ENCODE measurements at regions not wholly inside any gene's neighbourhood (a gene's known extent, or its start where the extent isn't known, plus 50 kb on each side); places are given as distances from the start of the nearest gene placed in this dataset.

DNA sequence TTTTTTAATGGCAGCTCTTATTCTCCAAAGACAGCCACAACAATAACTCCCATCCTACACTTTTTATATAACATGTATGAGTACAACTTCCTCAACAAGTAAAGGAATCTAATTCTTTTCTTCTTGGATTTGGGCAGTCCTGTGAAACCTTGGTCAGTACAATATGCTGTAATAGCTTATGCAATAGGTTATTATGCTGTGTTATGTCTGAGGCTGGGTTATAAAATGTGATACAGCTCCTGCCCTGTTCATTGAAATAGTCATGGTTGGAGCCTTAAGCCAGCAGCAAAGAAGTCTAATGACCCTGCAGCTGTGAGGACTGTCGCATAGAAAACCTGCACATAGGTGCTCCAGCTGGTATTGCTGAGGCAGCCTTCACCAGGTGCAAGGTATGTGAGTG lies 215.8 kb upstream of the RASGEF1B start:
- TF ChIP-seq, protein P1, sequence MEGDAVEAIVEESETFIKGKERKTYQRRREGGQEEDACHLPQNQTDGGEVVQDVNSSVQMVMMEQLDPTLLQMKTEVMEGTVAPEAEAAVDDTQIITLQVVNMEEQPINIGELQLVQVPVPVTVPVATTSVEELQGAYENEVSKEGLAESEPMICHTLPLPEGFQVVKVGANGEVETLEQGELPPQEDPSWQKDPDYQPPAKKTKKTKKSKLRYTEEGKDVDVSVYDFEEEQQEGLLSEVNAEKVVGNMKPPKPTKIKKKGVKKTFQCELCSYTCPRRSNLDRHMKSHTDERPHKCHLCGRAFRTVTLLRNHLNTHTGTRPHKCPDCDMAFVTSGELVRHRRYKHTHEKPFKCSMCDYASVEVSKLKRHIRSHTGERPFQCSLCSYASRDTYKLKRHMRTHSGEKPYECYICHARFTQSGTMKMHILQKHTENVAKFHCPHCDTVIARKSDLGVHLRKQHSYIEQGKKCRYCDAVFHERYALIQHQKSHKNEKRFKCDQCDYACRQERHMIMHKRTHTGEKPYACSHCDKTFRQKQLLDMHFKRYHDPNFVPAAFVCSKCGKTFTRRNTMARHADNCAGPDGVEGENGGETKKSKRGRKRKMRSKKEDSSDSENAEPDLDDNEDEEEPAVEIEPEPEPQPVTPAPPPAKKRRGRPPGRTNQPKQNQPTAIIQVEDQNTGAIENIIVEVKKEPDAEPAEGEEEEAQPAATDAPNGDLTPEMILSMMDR (IDR thresholded peaks at IDR 0.05) = no peak
- TF ChIP-seq, protein P2, sequence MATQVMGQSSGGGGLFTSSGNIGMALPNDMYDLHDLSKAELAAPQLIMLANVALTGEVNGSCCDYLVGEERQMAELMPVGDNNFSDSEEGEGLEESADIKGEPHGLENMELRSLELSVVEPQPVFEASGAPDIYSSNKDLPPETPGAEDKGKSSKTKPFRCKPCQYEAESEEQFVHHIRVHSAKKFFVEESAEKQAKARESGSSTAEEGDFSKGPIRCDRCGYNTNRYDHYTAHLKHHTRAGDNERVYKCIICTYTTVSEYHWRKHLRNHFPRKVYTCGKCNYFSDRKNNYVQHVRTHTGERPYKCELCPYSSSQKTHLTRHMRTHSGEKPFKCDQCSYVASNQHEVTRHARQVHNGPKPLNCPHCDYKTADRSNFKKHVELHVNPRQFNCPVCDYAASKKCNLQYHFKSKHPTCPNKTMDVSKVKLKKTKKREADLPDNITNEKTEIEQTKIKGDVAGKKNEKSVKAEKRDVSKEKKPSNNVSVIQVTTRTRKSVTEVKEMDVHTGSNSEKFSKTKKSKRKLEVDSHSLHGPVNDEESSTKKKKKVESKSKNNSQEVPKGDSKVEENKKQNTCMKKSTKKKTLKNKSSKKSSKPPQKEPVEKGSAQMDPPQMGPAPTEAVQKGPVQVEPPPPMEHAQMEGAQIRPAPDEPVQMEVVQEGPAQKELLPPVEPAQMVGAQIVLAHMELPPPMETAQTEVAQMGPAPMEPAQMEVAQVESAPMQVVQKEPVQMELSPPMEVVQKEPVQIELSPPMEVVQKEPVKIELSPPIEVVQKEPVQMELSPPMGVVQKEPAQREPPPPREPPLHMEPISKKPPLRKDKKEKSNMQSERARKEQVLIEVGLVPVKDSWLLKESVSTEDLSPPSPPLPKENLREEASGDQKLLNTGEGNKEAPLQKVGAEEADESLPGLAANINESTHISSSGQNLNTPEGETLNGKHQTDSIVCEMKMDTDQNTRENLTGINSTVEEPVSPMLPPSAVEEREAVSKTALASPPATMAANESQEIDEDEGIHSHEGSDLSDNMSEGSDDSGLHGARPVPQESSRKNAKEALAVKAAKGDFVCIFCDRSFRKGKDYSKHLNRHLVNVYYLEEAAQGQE (IDR thresholded peaks at IDR 0.05; ENCODE audit: insufficient read depth in 1 of 2, low read depth in 2 of 2, low read length in 1 of 2) = no peak
- TF ChIP-seq POLR2AphosphoS5 (IDR thresholded peaks at IDR 0.05; ENCODE audit: low read depth, low read length) = no peak
- no peak for TF ChIP-seq TCF7L2 (IDR thresholded peaks at IDR 0.05; ENCODE audit: low read depth, low read length)
- no peak for TF ChIP-seq SIN3A (IDR thresholded peaks at IDR 0.05; ENCODE audit: borderline replicate concordance, insufficient read depth, low read depth, low read length)

Data from Panc1 (cell line).